ENCODE measurements at regions not wholly inside any gene's neighbourhood (a gene's known extent, or its start where the extent isn't known, plus 50 kb on each side); places are given as distances from the start of the nearest gene placed in this dataset.

GRCh38 chr10:29883231-29883630 lies 176.2 kb downstream of the JCAD start:
- dilution Hi-C loops (cut with MboI; ENCODE audit: extremely low pct_ligation_motif_present, low sequenced_read_pairs) (no loop called here), intact Hi-C loops (cut with micrococcal nuclease) (no loop called here)
- POLR2A ChIA-PET: no interaction called here
- no peak for FAIRE-seq
- Histone ChIP-seq H4K20me1 (replicated peaks; ENCODE audit: control insufficient read depth, extremely low read depth, insufficient read depth, low read length) (no peaks in the 10 kb centered on the region), H3K9ac (replicated peaks; ENCODE audit: extremely low read depth, insufficient read depth, low read length) (no peak overlapping the region), H3K36me3 (ENCODE audit: control insufficient read depth in 2 of 2, extremely low read depth in 1 of 2, insufficient read depth in 2 of 2, low read length in 2 of 2) (no peaks in the 10 kb centered on the region), H3K79me2 (ENCODE audit: control insufficient read depth, insufficient read depth, low read length) (no peaks in the 10 kb centered on the region), H3K27ac (ENCODE audit: insufficient read depth, low read depth, low read length) (no peak overlapping the region), H3K9me3 (replicated peaks; ENCODE audit: control insufficient read depth, insufficient read depth, low read length) (no peaks in the 10 kb centered on the region), H2AFZ (ENCODE audit: low read depth, low read length) (no peak overlapping the region), H3K9me1 (replicated peaks; ENCODE audit: control insufficient read depth, extremely low read depth, insufficient read depth, low read length) (no peaks in the 10 kb centered on the region), H3K4me1 (ENCODE audit: control insufficient read depth, extremely low read depth, insufficient read depth, low read length) (peaks cover 1% of the 10 kb centered on the region), H3K4me3 (replicated peaks in 1 of 3; ENCODE audit: insufficient read depth in 1 of 3, low read depth in 1 of 3, low read length in 3 of 3) (no peak overlapping the region), H3K27me3 (ENCODE audit: control insufficient read depth in 2 of 2, insufficient read depth in 2 of 2, low read length in 2 of 2) (peaks cover 2 to 7% of the 10 kb centered on the region in 2 experiments), H3K4me2 (ENCODE audit: insufficient read depth, low read length) (no peak overlapping the region)
- DNase-seq (ENCODE audit: low read depth, low spot score): no peak
- no TSS peak for BruUV-seq (replicated peaks)
- no peak for TF ChIP-seq JUN (IDR thresholded peaks at IDR 0.05; ENCODE audit: borderline replicate concordance, insufficient read depth, insufficient read length, low read depth)
- TF ChIP-seq POLR2AphosphoS5 (IDR thresholded peaks at IDR 0.05; ENCODE audit: insufficient read depth, low read depth, low read length): no peak
- TF ChIP-seq MYC (IDR thresholded peaks at IDR 0.05; ENCODE audit: low read depth, low read length): no peak
- no peak for TF ChIP-seq EZH2 (IDR thresholded peaks at IDR 0.05; ENCODE audit: borderline replicate concordance, low read depth, low read length, severe bottlenecking)
- no peak for TF ChIP-seq POLR2A (IDR thresholded peaks at IDR 0.05; ENCODE audit: low read depth, low read length)
- no peak for TF ChIP-seq GATA2 (IDR thresholded peaks at IDR 0.05; ENCODE audit: insufficient read depth, insufficient read length, low read depth, low read length)
- TF ChIP-seq FOS (IDR thresholded peaks at IDR 0.05; ENCODE audit: borderline replicate concordance, insufficient read depth, low read length): no peak
- no peak for TF ChIP-seq CTCF (IDR thresholded peaks at IDR 0.05; ENCODE audit: extremely low read depth in 1 of 2, insufficient read depth in 1 of 2, low read depth in 1 of 2, low read length in 2 of 2)
- CTCF ChIA-PET: interaction anchor here (1.2 kb wide), 1 partner anchor 26 kb away, joined by 4 read pairs; no protein-coding TSS in a partner anchor

All from endothelial cell of umbilical vein (primary cell).